Lung (tissue), 11 donors: ENCODE measurements at regions not wholly inside any gene's neighbourhood (a gene's known extent, or its start where the extent isn't known, plus 50 kb on each side); places are given as distances from the start of the nearest gene placed in this dataset.

Source experiments
- ATAC-seq: fragments of 200-7000 bp; cut with Tn5 transposase; one replicate; pipeline ENCODE4 v1.9.1; 2020; ENCODE audit warnings: moderate number of reproducible peaks; ENCODE audit not compliant: insufficient read depth, low FRiP score
- DNase-seq, 3 donors: peaks; one replicate each; pipeline ENCODE4 v3.0.0-alpha.2; 2013 to 2017
- H3K27ac ChIP-seq, 2 donors: one replicate each; pipeline ENCODE4 v1.5.1; 2013; ENCODE audit warnings: mild to moderate bottlenecking in 2 of 2, moderate library complexity in 2 of 2, control low read depth in 1 of 2, inconsistent platforms in 1 of 2, low read depth in 1 of 2, low read length in 1 of 2
- H3K27me3 ChIP-seq, 3 donors: one replicate each; pipeline ENCODE4 v1.5.1; 2013; ENCODE audit warnings: low read length in 2 of 3; ENCODE audit not compliant: control insufficient read depth in 3 of 3, insufficient read depth in 3 of 3
- H3K36me3 ChIP-seq, 4 donors: one replicate each; pipeline ENCODE4 v1.5.1; 2013; ENCODE audit warnings: low read length in 4 of 4, mild to moderate bottlenecking in 1 of 4, moderate library complexity in 1 of 4; ENCODE audit not compliant: control insufficient read depth in 4 of 4, insufficient read depth in 4 of 4
- H3K4me1 ChIP-seq, 5 donors: one replicate each; pipeline ENCODE4 v1.5.1; 2013; ENCODE audit warnings: low read length in 5 of 5, mild to moderate bottlenecking in 2 of 5, moderate library complexity in 1 of 5; ENCODE audit not compliant: control insufficient read depth in 5 of 5, insufficient read depth in 5 of 5
- H3K4me3 ChIP-seq: one replicate; pipeline ENCODE4 v1.5.1; 2013; ENCODE audit warnings: mild to moderate bottlenecking, control low read depth, moderate library complexity
- H3K9ac ChIP-seq, 2 donors: one replicate each; pipeline ENCODE4 v1.5.1; 2013; ENCODE audit warnings: low read length in 2 of 2, control low read depth in 1 of 2; ENCODE audit not compliant: insufficient read depth in 1 of 2
- H3K9me3 ChIP-seq, 4 donors: one replicate each; pipeline ENCODE4 v1.5.1; 2013; ENCODE audit warnings: low read length in 3 of 4, mild to moderate bottlenecking in 1 of 4, moderate library complexity in 1 of 4; ENCODE audit not compliant: control insufficient read depth in 4 of 4, insufficient read depth in 3 of 4
- WGBS, 2 donors: extraction: QIAGEN DNeasy Blood & Tissue Kit; methylation state at CpG; one replicate each; pipeline ENCODE4 v1.1.7; 2013; 5-methylcytosine and 5-hydroxymethylcytosine counted together
- TF ChIP-seq, protein P1 (sequence below): IDR thresholded peaks from 2 replicates; pipeline ENCODE4 v1.5.1; 2012; ENCODE audit warnings: mild to moderate bottlenecking; ENCODE audit errors: control extremely low read depth, extremely low read depth
- donor health status: control.
- donor health status: control.
- donor health status: Bipolar disorder and iron deficiency.
- donor health status: healthy.
- donor health status: DM: yes; HTN: yes; CAD: no.

DNA sequence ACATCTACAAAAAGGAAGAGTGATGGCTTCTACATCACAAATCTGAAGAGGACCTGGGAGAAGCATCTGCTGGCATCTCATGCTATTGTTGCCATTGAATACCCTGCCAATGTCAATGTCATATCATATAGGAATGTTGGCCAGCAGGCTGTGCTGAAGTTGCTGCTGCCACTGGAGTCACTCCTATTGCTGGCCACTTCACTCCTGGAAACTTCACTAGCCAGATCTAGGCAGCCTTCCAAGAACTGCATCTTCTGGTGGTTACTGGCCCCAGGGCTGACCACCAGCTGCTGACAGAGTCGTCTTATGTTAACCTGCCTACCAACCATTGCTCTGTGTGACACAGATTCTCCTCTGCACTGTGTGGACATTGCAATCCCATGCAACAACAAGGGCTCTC, 111.8 kb downstream of the PERP start:
- TF ChIP-seq, protein P1, sequence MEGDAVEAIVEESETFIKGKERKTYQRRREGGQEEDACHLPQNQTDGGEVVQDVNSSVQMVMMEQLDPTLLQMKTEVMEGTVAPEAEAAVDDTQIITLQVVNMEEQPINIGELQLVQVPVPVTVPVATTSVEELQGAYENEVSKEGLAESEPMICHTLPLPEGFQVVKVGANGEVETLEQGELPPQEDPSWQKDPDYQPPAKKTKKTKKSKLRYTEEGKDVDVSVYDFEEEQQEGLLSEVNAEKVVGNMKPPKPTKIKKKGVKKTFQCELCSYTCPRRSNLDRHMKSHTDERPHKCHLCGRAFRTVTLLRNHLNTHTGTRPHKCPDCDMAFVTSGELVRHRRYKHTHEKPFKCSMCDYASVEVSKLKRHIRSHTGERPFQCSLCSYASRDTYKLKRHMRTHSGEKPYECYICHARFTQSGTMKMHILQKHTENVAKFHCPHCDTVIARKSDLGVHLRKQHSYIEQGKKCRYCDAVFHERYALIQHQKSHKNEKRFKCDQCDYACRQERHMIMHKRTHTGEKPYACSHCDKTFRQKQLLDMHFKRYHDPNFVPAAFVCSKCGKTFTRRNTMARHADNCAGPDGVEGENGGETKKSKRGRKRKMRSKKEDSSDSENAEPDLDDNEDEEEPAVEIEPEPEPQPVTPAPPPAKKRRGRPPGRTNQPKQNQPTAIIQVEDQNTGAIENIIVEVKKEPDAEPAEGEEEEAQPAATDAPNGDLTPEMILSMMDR = no peak
- Histone ChIP-seq H3K4me3 (no peak overlapping the region), H3K4me1 (no peaks in the 10 kb centered on the region), H3K9ac (no peak overlapping the region), H3K27me3 (no peaks in the 10 kb centered on the region), H3K9me3 (peaks cover 0 to 6% (median 0%) of the 10 kb centered on the region in 4 donors), H3K36me3 (no peaks in the 10 kb centered on the region), H3K27ac (no peak overlapping the region)
- ATAC-seq (no peak), DNase-seq (no peak)
- 83 to 88% methylated on average over 1 of the region's 1 CpG for WGBS, 2 donors

DNA sequence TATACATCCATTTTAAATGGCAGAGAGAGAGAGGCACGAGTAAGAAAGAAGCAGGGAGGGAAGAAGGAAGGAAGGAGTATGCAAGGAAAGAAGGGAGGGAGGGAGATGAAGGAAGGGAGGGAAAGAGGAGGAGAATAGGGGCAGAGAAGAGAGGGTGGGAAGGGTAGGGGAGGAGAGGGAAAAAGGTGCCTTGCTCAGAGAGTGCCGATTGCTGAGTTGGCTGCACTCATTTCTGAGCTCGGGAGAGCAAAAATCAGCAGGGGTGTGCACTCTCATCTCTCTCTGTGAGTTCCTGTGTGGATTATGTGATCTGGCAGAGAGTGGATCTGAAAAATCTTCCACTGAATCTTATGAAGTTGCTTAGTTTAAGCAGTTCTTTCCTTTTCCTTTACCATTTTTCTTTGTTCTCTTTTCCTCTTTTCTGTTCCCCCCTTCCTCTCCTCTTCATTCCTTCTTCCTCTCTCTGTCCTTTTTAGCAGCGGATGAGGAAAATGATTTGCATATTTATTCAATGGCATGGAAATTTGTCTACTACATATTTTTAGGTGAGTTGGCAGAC, 108.7 kb downstream of the PERP start:
- WGBS, 2 donors = 73 to 77% methylated on average over 4 of the region's 4 CpGs
- TF ChIP-seq, protein P1 = no peak
- Histone ChIP-seq H3K9ac (no peak overlapping the region), H3K27ac (no peak overlapping the region), H3K4me1 (no peaks in the 10 kb centered on the region), H3K27me3 (no peaks in the 10 kb centered on the region), H3K9me3 (peaks cover 0 to 6% (median 0%) of the 10 kb centered on the region in 4 donors), H3K36me3 (no peaks in the 10 kb centered on the region), H3K4me3 (no peak overlapping the region)
- no peak for ATAC-seq
- DNase-seq = no peak

GRCh38 chr6:137999815-138000214, 107.4 kb downstream of the PERP start:
- H3K36me3 ChIP-seq = no peaks in the 10 kb centered on the region
- H3K4me3 ChIP-seq = no peak overlapping the region
- DNase-seq (no peak), ATAC-seq (no peak)
- H3K9ac ChIP-seq = no peak overlapping the region
- WGBS, 2 donors = 68 to 76% methylated on average over 5 of the region's 5 CpGs
- no peaks in the 10 kb centered on the region for H3K4me1 ChIP-seq
- H3K27me3 ChIP-seq = peaks cover 0 to 2% (median 0%) of the 10 kb centered on the region in 3 donors
- H3K9me3 ChIP-seq = peaks cover 0 to 6% (median 0%) of the 10 kb centered on the region in 4 donors
- no peak overlapping the region for H3K27ac ChIP-seq
- TF ChIP-seq, protein P1 = no peak

DNA sequence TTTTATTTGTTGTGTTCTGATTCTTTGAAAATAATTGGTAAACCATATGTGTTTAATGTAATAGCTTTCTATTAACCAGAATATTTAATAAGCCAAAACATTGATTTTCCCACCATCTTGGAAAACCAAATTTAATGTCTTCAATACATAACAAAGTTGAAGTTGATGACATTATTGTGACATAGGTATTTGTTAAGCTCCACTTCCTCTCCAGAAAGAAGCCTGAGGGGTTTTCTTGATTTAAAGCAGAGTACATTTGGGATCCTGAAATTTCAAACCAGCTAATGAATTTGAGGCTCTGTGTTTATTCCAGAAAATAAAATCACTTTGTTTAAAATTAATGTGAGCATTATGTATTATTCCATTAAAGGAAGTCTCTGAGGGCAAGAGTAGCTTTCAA, 106.3 kb downstream of the PERP start:
- Histone ChIP-seq H3K9me3 (peaks cover 0 to under 1% (median 0%) of the 10 kb centered on the region in 4 donors), H3K4me1 (no peaks in the 10 kb centered on the region), H3K4me3 (no peak overlapping the region), H3K9ac (no peak overlapping the region), H3K36me3 (no peaks in the 10 kb centered on the region), H3K27me3 (peaks cover 0 to 2% (median 0%) of the 10 kb centered on the region in 3 donors), H3K27ac (no peak overlapping the region)
- ATAC-seq = no peak
- DNase-seq = no peak
- TF ChIP-seq, protein P1 = no peak
